ENCODE measurements at regions not wholly inside any gene's neighbourhood (a gene's known extent, or its start where the extent isn't known, plus 50 kb on each side); places are given as distances from the start of the nearest gene placed in this dataset.

- Histone ChIP-seq H3K27ac (no peak overlapping the region), H3K4me1 (ENCODE audit: insufficient read depth) (no peaks in the 10 kb centered on the region), H3K9me3 (no peaks in the 10 kb centered on the region), H3K36me3 (no peaks in the 10 kb centered on the region), H3K4me3 (no peak overlapping the region), H3K27me3 (no peaks in the 10 kb centered on the region)
- TF ChIP-seq CTCF (IDR thresholded peaks at IDR 0.05) (no peak), EP300 (IDR thresholded peaks at IDR 0.05) (no peak), POLR2A (IDR thresholded peaks at IDR 0.05) (no peak)
- intact Hi-C loops (cut with DNase I), result no loop called here
- no peak for DNase-seq
- 94 to 97% (median 96%) methylated on average over 7 of the region's 7 CpGs for WGBS, 3 donors
Observed at GRCh38 chr1:218700666-218701065, 355.5 kb downstream of the TGFB2 start.

GRCh38 chr1:218701131-218701530 lies 356.0 kb downstream of the TGFB2 start:
- H3K27me3 ChIP-seq, result no peaks in the 10 kb centered on the region
- no peak for TF ChIP-seq POLR2A (IDR thresholded peaks at IDR 0.05)
- no peak for TF ChIP-seq CTCF (IDR thresholded peaks at IDR 0.05)
- no peak for TF ChIP-seq EP300 (IDR thresholded peaks at IDR 0.05)
- no peak for DNase-seq
- intact Hi-C loops (cut with DNase I), result no loop called here
- no peaks in the 10 kb centered on the region for H3K36me3 ChIP-seq
- H3K4me1 ChIP-seq (ENCODE audit: insufficient read depth), result no peaks in the 10 kb centered on the region
- H3K9me3 ChIP-seq, result no peaks in the 10 kb centered on the region
- WGBS, 3 donors, result 69 to 93% (median 84%) methylated on average over 3 of the region's 3 CpGs
- no peak overlapping the region for H3K4me3 ChIP-seq
- no peak overlapping the region for H3K27ac ChIP-seq

- WGBS, 3 donors, result 53 to 63% (median 57%) methylated on average over 1 of the region's 1 CpG
- intact Hi-C loops (cut with DNase I), result no loop called here
- no peaks in the 10 kb centered on the region for H3K27me3 ChIP-seq
- H3K27ac ChIP-seq, result no peak overlapping the region
- DNase-seq, result no peak
- no peaks in the 10 kb centered on the region for H3K4me1 ChIP-seq (ENCODE audit: insufficient read depth)
- H3K4me3 ChIP-seq, result no peak overlapping the region
- H3K36me3 ChIP-seq, result no peaks in the 10 kb centered on the region
- TF ChIP-seq EP300 (IDR thresholded peaks at IDR 0.05) (no peak), CTCF (IDR thresholded peaks at IDR 0.05) (no peak), POLR2A (IDR thresholded peaks at IDR 0.05) (no peak)
- H3K9me3 ChIP-seq, result no peaks in the 10 kb centered on the region
Observed at GRCh38 chr1:218702775-218703174, 357.6 kb downstream of the TGFB2 start.

- Histone ChIP-seq H3K9me3 (no peaks in the 10 kb centered on the region), H3K4me1 (ENCODE audit: insufficient read depth) (no peaks in the 10 kb centered on the region), H3K36me3 (no peaks in the 10 kb centered on the region), H3K4me3 (no peak overlapping the region), H3K27me3 (no peaks in the 10 kb centered on the region), H3K27ac (no peak overlapping the region)
- no peak for DNase-seq
- intact Hi-C loops (cut with DNase I), result no loop called here
- 94 to 97% (median 96%) methylated on average over 3 of the region's 3 CpGs for WGBS, 3 donors
- TF ChIP-seq EP300 (IDR thresholded peaks at IDR 0.05) (no peak), CTCF (IDR thresholded peaks at IDR 0.05) (no peak), POLR2A (IDR thresholded peaks at IDR 0.05) (no peak)
Observed at GRCh38 chr1:218703836-218704235, 358.7 kb downstream of the TGFB2 start.

- Histone ChIP-seq H3K9me3 (no peaks in the 10 kb centered on the region), H3K4me3 (no peak overlapping the region), H3K36me3 (no peaks in the 10 kb centered on the region), H3K27ac (no peak overlapping the region), H3K27me3 (no peaks in the 10 kb centered on the region), H3K4me1 (ENCODE audit: insufficient read depth) (no peaks in the 10 kb centered on the region)
- no peak for DNase-seq
- intact Hi-C loops (cut with DNase I), result no loop called here
- WGBS, 3 donors, result 93 to 99% (median 96%) methylated on average over 2 of the region's 2 CpGs
- TF ChIP-seq EP300 (IDR thresholded peaks at IDR 0.05), result no peak
- no peak for TF ChIP-seq POLR2A (IDR thresholded peaks at IDR 0.05)
- no peak for TF ChIP-seq CTCF (IDR thresholded peaks at IDR 0.05)
Observed at GRCh38 chr1:218705391-218705790, 360.3 kb downstream of the TGFB2 start.

Measured in ovary (tissue), 7 donors.